ENCODE measurements at regions not wholly inside any gene's neighbourhood (a gene's known extent, or its start where the extent isn't known, plus 50 kb on each side); places are given as distances from the start of the nearest gene placed in this dataset.

DNA sequence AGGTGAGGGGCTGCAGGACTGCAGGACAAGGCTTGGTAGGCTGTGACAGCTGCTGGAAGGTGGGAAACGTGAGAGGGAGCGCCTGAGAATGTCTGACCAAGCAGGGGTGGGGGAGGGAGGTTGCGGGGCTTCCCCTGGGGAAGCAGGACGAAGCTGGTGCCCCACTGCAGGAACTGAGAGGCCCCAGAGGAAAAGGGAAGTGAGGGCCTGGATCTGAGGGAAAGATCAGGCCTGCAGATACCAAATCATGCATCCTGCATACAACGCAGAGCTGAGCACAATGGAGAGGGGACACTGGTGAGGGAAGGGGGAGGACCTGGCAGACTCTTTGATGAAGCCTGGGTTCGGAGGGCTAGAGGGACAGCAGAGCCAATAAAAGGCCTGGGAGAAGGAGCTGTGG lies 65.7 kb upstream of the BACE2 start:
- ChIA-PET CTCF (no interaction called here), POLR2A (no interaction called here)

DNA sequence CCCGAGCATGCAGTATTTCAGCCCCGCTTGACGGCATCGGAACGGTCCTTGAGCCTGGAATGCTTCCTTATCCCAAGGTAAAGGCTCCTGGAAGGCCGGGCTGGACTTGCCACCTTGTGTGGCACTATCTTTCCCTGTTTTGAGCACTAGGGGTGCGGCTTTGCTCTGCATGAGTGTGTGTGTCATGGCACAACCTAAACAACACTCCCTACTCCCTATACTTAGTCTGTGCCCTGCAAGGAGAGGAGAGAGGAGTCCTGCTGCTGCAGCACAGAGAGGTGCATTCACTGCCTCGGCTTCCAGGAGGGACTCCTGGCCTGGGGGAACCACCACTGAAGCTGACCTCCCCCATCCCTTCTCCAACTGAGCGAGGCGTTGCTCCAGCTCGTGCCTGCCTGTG lies 60.4 kb upstream of the BACE2 start:
- CTCF ChIA-PET = no interaction called here
- TF ChIP-seq, protein P1, sequence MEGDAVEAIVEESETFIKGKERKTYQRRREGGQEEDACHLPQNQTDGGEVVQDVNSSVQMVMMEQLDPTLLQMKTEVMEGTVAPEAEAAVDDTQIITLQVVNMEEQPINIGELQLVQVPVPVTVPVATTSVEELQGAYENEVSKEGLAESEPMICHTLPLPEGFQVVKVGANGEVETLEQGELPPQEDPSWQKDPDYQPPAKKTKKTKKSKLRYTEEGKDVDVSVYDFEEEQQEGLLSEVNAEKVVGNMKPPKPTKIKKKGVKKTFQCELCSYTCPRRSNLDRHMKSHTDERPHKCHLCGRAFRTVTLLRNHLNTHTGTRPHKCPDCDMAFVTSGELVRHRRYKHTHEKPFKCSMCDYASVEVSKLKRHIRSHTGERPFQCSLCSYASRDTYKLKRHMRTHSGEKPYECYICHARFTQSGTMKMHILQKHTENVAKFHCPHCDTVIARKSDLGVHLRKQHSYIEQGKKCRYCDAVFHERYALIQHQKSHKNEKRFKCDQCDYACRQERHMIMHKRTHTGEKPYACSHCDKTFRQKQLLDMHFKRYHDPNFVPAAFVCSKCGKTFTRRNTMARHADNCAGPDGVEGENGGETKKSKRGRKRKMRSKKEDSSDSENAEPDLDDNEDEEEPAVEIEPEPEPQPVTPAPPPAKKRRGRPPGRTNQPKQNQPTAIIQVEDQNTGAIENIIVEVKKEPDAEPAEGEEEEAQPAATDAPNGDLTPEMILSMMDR (IDR thresholded peaks at IDR 0.05; ENCODE audit: insufficient read depth, low read length, missing control alignments) = no peak
- no peak for DNase-seq (ENCODE audit: low read depth, low spot score)
- H3K4me3 ChIP-seq (ENCODE audit: low read depth, low read length) = no peak overlapping the region
- POLR2A ChIA-PET = no interaction called here

More for the DNA sequence above, 65.7 kb upstream of the BACE2 start:
- no peak for DNase-seq (ENCODE audit: low read depth, low spot score)
- no peak overlapping the region for H3K4me3 ChIP-seq (ENCODE audit: low read depth, low read length)
- TF ChIP-seq, protein P1 (IDR thresholded peaks at IDR 0.05; ENCODE audit: insufficient read depth, low read length, missing control alignments) = no peak

DNA sequence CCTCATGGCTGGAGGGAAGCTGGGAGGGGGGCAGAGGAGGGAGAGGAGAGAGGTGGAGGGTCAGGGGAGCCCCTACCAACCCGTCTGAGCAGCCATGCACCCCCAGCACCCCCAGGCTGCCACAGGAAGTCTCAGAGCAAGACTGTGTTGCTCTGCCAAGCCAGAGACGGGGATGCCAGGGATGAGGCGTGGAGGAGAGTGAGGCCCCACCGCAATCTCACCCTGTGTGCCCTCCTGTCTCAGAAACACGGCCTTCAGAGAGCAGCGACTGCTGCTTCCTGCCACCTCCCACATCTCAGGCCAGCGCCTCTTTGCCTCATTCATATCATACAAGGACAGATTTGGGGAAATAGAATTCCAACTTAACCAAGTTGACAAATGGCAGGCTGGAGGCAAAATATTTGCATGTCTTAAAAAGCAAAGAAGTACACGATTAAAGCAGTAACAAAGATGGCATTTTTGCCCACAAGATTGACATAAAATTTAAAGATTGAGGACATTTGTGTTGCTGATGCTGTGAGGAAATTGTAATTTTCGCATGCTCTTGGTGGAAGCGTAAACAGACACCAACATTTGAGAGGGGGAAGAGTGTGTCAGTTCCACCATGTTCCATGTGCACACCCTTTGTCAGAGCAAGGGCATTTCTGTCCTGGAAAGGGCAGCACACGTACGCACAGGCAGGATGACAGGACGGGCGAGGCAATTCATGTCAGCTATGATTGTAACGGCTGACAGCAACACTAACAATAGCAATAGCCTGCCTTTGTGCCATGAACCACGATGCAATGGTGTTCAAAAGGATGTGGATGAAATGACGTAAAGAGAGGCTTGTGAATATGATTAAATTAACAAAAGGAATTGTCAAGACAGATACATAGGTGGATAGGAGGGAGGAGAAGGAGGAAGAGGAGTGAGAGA lies 59.0 kb upstream of the BACE2 start:
- POLR2A ChIA-PET = no interaction called here

DNA sequence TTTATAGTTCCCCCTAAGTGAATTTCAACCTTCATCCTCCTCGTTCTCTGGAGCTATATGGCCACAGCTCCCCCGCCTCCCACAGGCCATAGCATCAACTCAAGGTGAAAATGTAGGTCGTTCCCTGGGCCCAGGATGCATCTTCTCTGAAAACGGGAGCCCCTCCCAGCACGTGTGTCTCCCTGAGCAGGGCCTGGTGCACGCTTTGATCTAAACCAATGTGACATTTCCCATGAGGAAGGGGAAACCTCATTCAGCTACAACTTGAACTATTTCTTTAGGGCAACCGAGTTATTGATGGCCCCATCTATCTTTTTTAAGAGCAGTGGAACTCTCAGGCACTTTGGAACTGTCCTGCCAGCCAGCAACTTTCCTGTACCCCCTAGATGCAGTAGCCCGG lies 57.8 kb upstream of the BACE2 start:
- POLR2A ChIA-PET = no interaction called here
- TF ChIP-seq, protein P1 (IDR thresholded peaks at IDR 0.05; ENCODE audit: insufficient read depth, low read length, missing control alignments) = no peak
- no peak for DNase-seq (ENCODE audit: low read depth, low spot score)
- CTCF ChIA-PET = interaction anchor here (1.1 kb wide), 1 partner anchor 16 kb away, joined by 3 read pairs; no protein-coding TSS in a partner anchor
- H3K4me3 ChIP-seq (ENCODE audit: low read depth, low read length) = no peak overlapping the region

More for the DNA sequence above, 59.0 kb upstream of the BACE2 start:
- DNase-seq (ENCODE audit: low read depth, low spot score) = no peak
- TF ChIP-seq, protein P1 (IDR thresholded peaks at IDR 0.05; ENCODE audit: insufficient read depth, low read length, missing control alignments) = no peak
- no peak overlapping the region for H3K4me3 ChIP-seq (ENCODE audit: low read depth, low read length)
- CTCF ChIA-PET = no interaction called here

DNA sequence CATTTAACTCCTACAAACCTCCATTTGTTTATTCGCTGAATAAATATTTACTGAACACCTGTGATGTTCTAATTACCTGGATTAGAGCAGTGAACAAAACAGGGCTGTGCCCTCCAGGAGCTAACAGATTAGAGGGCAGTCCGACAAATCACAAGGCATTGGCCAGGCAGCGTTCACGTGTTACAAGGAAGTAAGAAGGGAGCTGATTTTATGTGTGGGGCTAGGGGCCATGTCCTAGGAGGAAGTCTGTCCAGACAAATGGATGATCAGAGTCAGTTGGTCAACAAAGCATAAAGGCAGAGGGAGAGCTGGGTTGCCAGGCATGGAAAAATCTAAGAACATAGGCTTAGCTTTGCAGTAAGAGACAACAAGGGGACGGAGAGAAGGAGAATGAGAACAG lies 57.3 kb upstream of the BACE2 start:
- H3K4me3 ChIP-seq (ENCODE audit: low read depth, low read length) = no peak overlapping the region
- CTCF ChIA-PET = interaction anchor here (1.1 to 1.4 kb wide), 2 partner anchors 10 to 16 kb away, joined by 3 to 4 read pairs; no protein-coding TSS in a partner anchor
- TF ChIP-seq, protein P1 (IDR thresholded peaks at IDR 0.05; ENCODE audit: insufficient read depth, low read length, missing control alignments) = no peak
- DNase-seq (ENCODE audit: low read depth, low spot score) = no peak
- POLR2A ChIA-PET = no interaction called here

DNA sequence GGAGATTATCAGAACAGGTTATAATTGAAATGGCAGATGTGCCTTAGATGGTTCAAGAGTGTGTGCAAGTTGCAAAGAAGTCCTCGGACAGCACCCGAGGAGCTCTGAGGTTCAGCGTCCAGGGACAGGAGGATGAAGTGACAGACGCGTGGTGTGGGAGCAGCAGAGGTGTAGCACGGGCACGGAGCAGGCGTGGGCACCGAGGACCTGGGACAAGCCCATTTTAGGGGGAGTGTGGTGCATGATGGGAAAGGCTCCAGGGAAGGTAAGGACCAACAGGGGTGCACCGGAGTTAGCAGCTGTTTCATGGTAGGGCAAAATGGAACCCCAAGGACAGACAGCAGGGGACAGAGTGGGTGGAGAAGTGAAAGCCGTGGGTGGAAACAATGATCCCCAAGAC lies 56.3 kb upstream of the BACE2 start:
- ChIA-PET POLR2A (no interaction called here), CTCF (interaction anchor here (1.4 kb wide), 1 partner anchor 9 kb away, joined by 4 read pairs; no protein-coding TSS in a partner anchor)
- no peak overlapping the region for H3K4me3 ChIP-seq (ENCODE audit: low read depth, low read length)
- TF ChIP-seq, protein P1 (IDR thresholded peaks at IDR 0.05; ENCODE audit: insufficient read depth, low read length, missing control alignments) = no peak
- DNase-seq (ENCODE audit: low read depth, low spot score) = no peak

Data from AG04449 (cell line).